ENCODE measurements at regions not wholly inside any gene's neighbourhood (a gene's known extent, or its start where the extent isn't known, plus 50 kb on each side); places are given as distances from the start of the nearest gene placed in this dataset.

DNA sequence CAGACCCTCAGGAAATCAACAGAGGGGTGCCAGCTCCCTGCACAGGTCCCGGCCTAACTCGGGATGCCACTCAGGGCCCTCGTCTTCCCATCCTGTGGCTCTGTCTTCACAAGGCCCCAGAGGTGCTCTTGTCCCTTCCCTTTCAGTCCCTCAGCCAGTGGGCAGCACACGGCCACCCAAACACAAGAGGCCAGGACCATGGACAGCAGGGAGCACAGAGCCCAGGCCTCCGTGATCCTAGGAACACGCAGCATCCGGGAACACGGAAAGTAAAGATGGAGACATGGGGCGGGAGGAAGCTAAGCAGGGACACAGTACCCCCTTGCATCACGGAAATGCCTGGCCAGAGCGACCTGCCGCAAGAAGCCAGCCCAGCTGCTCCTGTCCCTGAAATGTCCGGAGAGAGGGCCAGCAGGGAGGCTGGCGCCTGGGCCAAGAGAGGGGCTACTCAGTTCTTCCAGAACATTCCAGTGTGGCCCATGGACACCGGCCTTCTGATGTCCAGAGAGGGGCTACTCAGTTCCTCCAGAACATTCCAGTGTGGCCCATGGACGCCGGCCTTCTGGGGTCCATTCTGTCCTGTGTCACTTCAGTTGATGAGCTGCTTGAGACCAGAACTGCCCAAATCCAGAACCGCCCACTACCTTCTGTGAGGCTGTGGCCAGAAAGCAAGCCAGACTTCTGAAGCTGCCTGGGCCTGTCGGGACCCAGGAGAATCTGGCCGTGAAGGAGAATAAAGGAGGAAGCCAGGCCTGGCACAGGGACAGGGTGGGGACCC is 274.0 kb downstream of the BRD1 start:
- Histone ChIP-seq H3K79me2 (ENCODE audit: insufficient read depth, low read length) (no peaks in the 10 kb centered on the region), H3K27ac (ENCODE audit: low read depth, low read length) (no peak overlapping the region), H3K9me3 (ENCODE audit: control insufficient read depth in 1 of 2, insufficient read depth in 1 of 2, low read depth in 1 of 2, low read length in 2 of 2) (no peaks in the 10 kb centered on the region), H3K27me3 (ENCODE audit: insufficient read depth, low read length) (no peaks in the 10 kb centered on the region), H2AFZ (ENCODE audit: low read depth, low read length, poor library complexity, severe bottlenecking) (no peak overlapping the region), H3K4me3 (replicated peaks in 1 of 2; ENCODE audit: low read depth in 1 of 2, low read length in 2 of 2) (no peak overlapping the region), H4K20me1 (ENCODE audit: insufficient read depth) (no peaks in the 10 kb centered on the region), H3K9ac (ENCODE audit: low read length) (no peak overlapping the region), H3K36me3 (ENCODE audit: control insufficient read depth in 1 of 2, insufficient read depth in 2 of 2, low read length in 2 of 2) (no peaks in the 10 kb centered on the region), H3K4me1 (ENCODE audit: control insufficient read depth in 1 of 2, insufficient read depth in 2 of 2, low read length in 2 of 2) (no peaks in the 10 kb centered on the region), H3K9me2 (ENCODE audit: insufficient read depth) (no peaks in the 10 kb centered on the region), H3K4me2 (ENCODE audit: low read length) (no peak overlapping the region)
- RAD21 ChIA-PET (ENCODE audit: low non-redundant PET in 1 of 2, low total read pairs in 2 of 2, uncharacterized antibody in 2 of 2, unreplicated experiment in 2 of 2): no interaction called here
- DNase-seq (ENCODE audit: low read depth, low spot score) (no peak), ATAC-seq (no peak)
- TF ChIP-seq, protein P1, sequence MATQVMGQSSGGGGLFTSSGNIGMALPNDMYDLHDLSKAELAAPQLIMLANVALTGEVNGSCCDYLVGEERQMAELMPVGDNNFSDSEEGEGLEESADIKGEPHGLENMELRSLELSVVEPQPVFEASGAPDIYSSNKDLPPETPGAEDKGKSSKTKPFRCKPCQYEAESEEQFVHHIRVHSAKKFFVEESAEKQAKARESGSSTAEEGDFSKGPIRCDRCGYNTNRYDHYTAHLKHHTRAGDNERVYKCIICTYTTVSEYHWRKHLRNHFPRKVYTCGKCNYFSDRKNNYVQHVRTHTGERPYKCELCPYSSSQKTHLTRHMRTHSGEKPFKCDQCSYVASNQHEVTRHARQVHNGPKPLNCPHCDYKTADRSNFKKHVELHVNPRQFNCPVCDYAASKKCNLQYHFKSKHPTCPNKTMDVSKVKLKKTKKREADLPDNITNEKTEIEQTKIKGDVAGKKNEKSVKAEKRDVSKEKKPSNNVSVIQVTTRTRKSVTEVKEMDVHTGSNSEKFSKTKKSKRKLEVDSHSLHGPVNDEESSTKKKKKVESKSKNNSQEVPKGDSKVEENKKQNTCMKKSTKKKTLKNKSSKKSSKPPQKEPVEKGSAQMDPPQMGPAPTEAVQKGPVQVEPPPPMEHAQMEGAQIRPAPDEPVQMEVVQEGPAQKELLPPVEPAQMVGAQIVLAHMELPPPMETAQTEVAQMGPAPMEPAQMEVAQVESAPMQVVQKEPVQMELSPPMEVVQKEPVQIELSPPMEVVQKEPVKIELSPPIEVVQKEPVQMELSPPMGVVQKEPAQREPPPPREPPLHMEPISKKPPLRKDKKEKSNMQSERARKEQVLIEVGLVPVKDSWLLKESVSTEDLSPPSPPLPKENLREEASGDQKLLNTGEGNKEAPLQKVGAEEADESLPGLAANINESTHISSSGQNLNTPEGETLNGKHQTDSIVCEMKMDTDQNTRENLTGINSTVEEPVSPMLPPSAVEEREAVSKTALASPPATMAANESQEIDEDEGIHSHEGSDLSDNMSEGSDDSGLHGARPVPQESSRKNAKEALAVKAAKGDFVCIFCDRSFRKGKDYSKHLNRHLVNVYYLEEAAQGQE (IDR thresholded peaks at IDR 0.05; ENCODE audit: low read depth): peak; percentile 56
- no peak for TF ChIP-seq SIN3A (IDR thresholded peaks at IDR 0.05; ENCODE audit: low read depth)
- CTCF ChIA-PET: no interaction called here
- intact Hi-C loops (cut with micrococcal nuclease): no loop called here
- no TSS peak for BruUV-seq (replicated peaks)
- POLR2A ChIA-PET: no interaction called here

- Histone ChIP-seq H3K27ac (ENCODE audit: low read depth, low read length) (no peak overlapping the region), H3K27me3 (ENCODE audit: insufficient read depth, low read length) (no peaks in the 10 kb centered on the region), H3K36me3 (ENCODE audit: control insufficient read depth in 1 of 2, insufficient read depth in 2 of 2, low read length in 2 of 2) (no peaks in the 10 kb centered on the region), H3K79me2 (ENCODE audit: insufficient read depth, low read length) (no peaks in the 10 kb centered on the region), H4K20me1 (ENCODE audit: insufficient read depth) (no peaks in the 10 kb centered on the region), H2AFZ (ENCODE audit: low read depth, low read length, poor library complexity, severe bottlenecking) (no peak overlapping the region), H3K4me1 (ENCODE audit: control insufficient read depth in 1 of 2, insufficient read depth in 2 of 2, low read length in 2 of 2) (no peaks in the 10 kb centered on the region), H3K4me2 (ENCODE audit: low read length) (no peak overlapping the region), H3K9me2 (ENCODE audit: insufficient read depth) (no peaks in the 10 kb centered on the region), H3K4me3 (replicated peaks in 1 of 2; ENCODE audit: low read depth in 1 of 2, low read length in 2 of 2) (no peak overlapping the region), H3K9ac (ENCODE audit: low read length) (no peak overlapping the region), H3K9me3 (ENCODE audit: control insufficient read depth in 1 of 2, insufficient read depth in 1 of 2, low read depth in 1 of 2, low read length in 2 of 2) (no peaks in the 10 kb centered on the region)
- intact Hi-C loops (cut with micrococcal nuclease): no loop called here
- ATAC-seq: no peak
- RAD21 ChIA-PET (ENCODE audit: low non-redundant PET in 1 of 2, low total read pairs in 2 of 2, uncharacterized antibody in 2 of 2, unreplicated experiment in 2 of 2): interaction anchor here in 1 of 2 experiments (0.6 kb wide), 1 partner anchor 161 kb away, joined by 4 read pairs; no protein-coding TSS in a partner anchor
- CTCF ChIA-PET: no interaction called here
- POLR2A ChIA-PET: no interaction called here
- no peak for TF ChIP-seq POLR2AphosphoS5 (IDR thresholded peaks at IDR 0.05; ENCODE audit: low read depth, low read length)
- no peak for TF ChIP-seq SIN3A (IDR thresholded peaks at IDR 0.05; ENCODE audit: low read depth)
- TF ChIP-seq SRF (IDR thresholded peaks at IDR 0.05; ENCODE audit: low read depth): no peak
- no peak for TF ChIP-seq SP1 (IDR thresholded peaks at IDR 0.05; ENCODE audit: low read depth)
- TF ChIP-seq MAX (IDR thresholded peaks at IDR 0.05): no peak
- TF ChIP-seq CEBPB (IDR thresholded peaks at IDR 0.05; ENCODE audit: low read depth): no peak
- no peak for DNase-seq (ENCODE audit: low read depth, low spot score)
- no TSS peak for BruUV-seq (replicated peaks)
These were observed 274.6 kb downstream of the BRD1 start for GRCh38 chr22:49553076-49553475.
